ENCODE measurements at regions not wholly inside any gene's neighbourhood (a gene's known extent, or its start where the extent isn't known, plus 50 kb on each side); places are given as distances from the start of the nearest gene placed in this dataset.

GRCh38 chr6:68013780-68014515, 621.1 kb upstream of the ADGRB3 start:
- no peak for TF ChIP-seq CTCF (conservative IDR thresholded peaks at IDR 0.05)
- Mint-ChIP-seq H3K27ac (no peak overlapping the region), H3K4me1 (ENCODE audit: unreplicated experiment) (no peaks in the 10 kb centered on the region), H3K9me3 (no peaks in the 10 kb centered on the region), H3K36me3 (no peaks in the 10 kb centered on the region), H3K4me3 (no peak overlapping the region), H3K27me3 (no peaks in the 10 kb centered on the region)
- DNase-seq (ENCODE audit: extremely low spot score, unreplicated experiment) = no peak

GRCh38 chr6:68012822-68013221, 622.3 kb upstream of the ADGRB3 start:
- H3K36me3 Mint-ChIP-seq = no peaks in the 10 kb centered on the region
- no peaks in the 10 kb centered on the region for H3K27me3 Mint-ChIP-seq
- no peak for TF ChIP-seq CTCF (conservative IDR thresholded peaks at IDR 0.05)
- H3K9me3 Mint-ChIP-seq = no peaks in the 10 kb centered on the region
- H3K27ac Mint-ChIP-seq = no peak overlapping the region
- no peak for DNase-seq (ENCODE audit: extremely low spot score, unreplicated experiment)
- no peak overlapping the region for H3K4me3 Mint-ChIP-seq
- H3K4me1 Mint-ChIP-seq (ENCODE audit: unreplicated experiment) = no peaks in the 10 kb centered on the region

- H3K27me3 Mint-ChIP-seq = no peaks in the 10 kb centered on the region
- H3K27ac Mint-ChIP-seq = no peak overlapping the region
- no peaks in the 10 kb centered on the region for H3K9me3 Mint-ChIP-seq
- H3K4me1 Mint-ChIP-seq (ENCODE audit: unreplicated experiment) = no peaks in the 10 kb centered on the region
- H3K4me3 Mint-ChIP-seq = no peak overlapping the region
- DNase-seq (ENCODE audit: extremely low spot score, unreplicated experiment) = no peak
- no peaks in the 10 kb centered on the region for H3K36me3 Mint-ChIP-seq
- TF ChIP-seq CTCF (conservative IDR thresholded peaks at IDR 0.05) = no peak
Observed at GRCh38 chr6:68010936-68011335, 624.1 kb upstream of the ADGRB3 start.

- Mint-ChIP-seq H3K9me3 (no peaks in the 10 kb centered on the region), H3K36me3 (no peaks in the 10 kb centered on the region), H3K4me3 (no peak overlapping the region), H3K4me1 (ENCODE audit: unreplicated experiment) (no peaks in the 10 kb centered on the region), H3K27ac (no peak overlapping the region), H3K27me3 (no peaks in the 10 kb centered on the region)
- TF ChIP-seq CTCF (conservative IDR thresholded peaks at IDR 0.05) = no peak
- DNase-seq (ENCODE audit: extremely low spot score, unreplicated experiment) = no peak
Observed at GRCh38 chr6:68008445-68008844, 626.6 kb upstream of the ADGRB3 start.

GRCh38 chr6:68007717-68008116, 627.4 kb upstream of the ADGRB3 start:
- Mint-ChIP-seq H3K27ac (no peak overlapping the region), H3K27me3 (no peaks in the 10 kb centered on the region), H3K9me3 (no peaks in the 10 kb centered on the region), H3K4me1 (ENCODE audit: unreplicated experiment) (no peaks in the 10 kb centered on the region), H3K36me3 (no peaks in the 10 kb centered on the region), H3K4me3 (no peak overlapping the region)
- DNase-seq (ENCODE audit: extremely low spot score, unreplicated experiment) = no peak
- no peak for TF ChIP-seq CTCF (conservative IDR thresholded peaks at IDR 0.05)
